Stomach (tissue), 8 donors: ENCODE measurements at regions not wholly inside any gene's neighbourhood (a gene's known extent, or its start where the extent isn't known, plus 50 kb on each side); places are given as distances from the start of the nearest gene placed in this dataset.
A peak's percentile ranks its signal among the peaks of the same experiment; 100 is the strongest.

ENCODE experiments used
- DNase-seq, 2 donors: peaks; one replicate each; pipeline versions ENCODE4 v3.0.0 to v3.0.0-alpha.2; 2013 to 2019
- H3K27ac ChIP-seq, 5 donors: fragments of 200-600 bp in 4 of 5; sonication (generic) in 4 of 5; one replicate each; pipeline ENCODE4 v1.5.1; 2013 to 2019; ENCODE audit warnings: mild to moderate bottlenecking in 1 of 5, moderate library complexity in 1 of 5
- H3K27me3 ChIP-seq, 3 donors: fragments of 200-600 bp; sonication (generic); one replicate each; pipeline ENCODE4 v1.5.1; 2017 to 2019; ENCODE audit warnings: mixed run types in 1 of 3
- H3K36me3 ChIP-seq, 4 donors: fragments of 200-600 bp; sonication (generic); 1 replicate in 3 of 4; 2 replicates in 1 of 4; pipeline ENCODE4 v1.5.1; 2016 to 2019
- H3K4me1 ChIP-seq, 4 donors: fragments of 200-600 bp; sonication (generic); one replicate each; pipeline ENCODE4 v1.5.1; 2016 to 2019
- H3K4me3 ChIP-seq, 4 donors: fragments of 200-600 bp; sonication (generic) in 3 of 4; one replicate each; pipeline ENCODE4 v1.5.1; 2016 to 2019; ENCODE audit warnings: mild to moderate bottlenecking in 1 of 4
- H3K9me3 ChIP-seq, 4 donors: fragments of 200-600 bp; sonication (generic); one replicate each; pipeline ENCODE4 v1.5.1; 2016 to 2019
- EP300 ChIP-seq: sonication (generic); formaldehyde crosslinking; IDR thresholded peaks from one replicate; pipeline ENCODE4 v1.6.1; 2017; ENCODE audit warnings: antibody characterized with exemption
- POLR2A ChIP-seq, 4 donors: fragments of 450-650 bp; IDR thresholded peaks; one replicate each; pipeline ENCODE4 v1.6.1; 2016; ENCODE audit warnings: antibody characterized with exemption in 4 of 4, control low read depth in 2 of 4, mild to moderate bottlenecking in 1 of 4, moderate library complexity in 1 of 4
- POLR2AphosphoS5 ChIP-seq, 3 donors: sonication (generic); formaldehyde crosslinking; IDR thresholded peaks; one replicate each; pipeline ENCODE4 v1.6.1; 2016; ENCODE audit warnings: antibody characterized with exemption in 3 of 3
- WGBS, 5 donors: extraction: QIAGEN DNeasy Blood & Tissue Kit in 3 of 5; methylation state at CpG; one replicate each; pipeline versions ENCODE4 v1.1.5 to v1.1.7; 2013 to 2018; 5-methylcytosine and 5-hydroxymethylcytosine counted together
- intact Hi-C: fragments of 100-400 bp; cut with DNase I; formaldehyde crosslinking; loops from one replicate; pipeline ENCODE4 v1.15.1; 2023; ENCODE audit warnings: low total_unique reads
- TF ChIP-seq, protein P1 (sequence below), 7 experiments: fragments of 450-650 bp in 4 of 7; fragments of 200-600 bp in 3 of 7; sonication (generic) in 3 of 7; IDR thresholded peaks; one replicate each; pipeline ENCODE4 v1.5.1; 2016 to 2019; ENCODE audit warnings: antibody characterized with exemption in 7 of 7, control low read depth in 2 of 7, mild to moderate bottlenecking in 1 of 7
- donor health status: healthy with polysubstance abuse.
- donor health status: Bipolar disorder and iron deficiency.
- donor health status: healthy.

DNA sequence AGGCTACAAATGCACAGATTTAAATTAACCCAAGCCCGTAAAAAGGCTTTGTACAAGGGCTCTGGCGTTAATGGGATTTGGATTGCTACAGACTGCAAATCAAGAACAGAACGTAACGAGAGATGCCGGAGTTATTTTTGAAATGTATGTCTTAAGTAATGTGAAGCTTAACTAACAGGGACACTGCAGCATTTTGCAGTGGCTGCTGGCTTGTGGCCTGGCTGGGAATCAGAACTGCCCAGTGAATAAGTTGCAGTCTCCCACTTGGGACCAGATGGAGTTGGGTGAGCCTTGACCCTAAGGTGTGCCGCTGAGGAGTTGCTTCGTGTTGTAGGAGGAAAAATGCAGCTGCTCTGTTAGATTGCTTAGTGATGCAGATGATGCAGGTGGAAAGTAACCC lies 318.4 kb downstream of the DHX15 start:
- Histone ChIP-seq H3K9me3 (no peaks in the 10 kb centered on the region), H3K4me1 (peaks cover 0 to 7% (median 0%) of the 10 kb centered on the region in 4 donors), H3K4me3 (no peak overlapping the region), H3K27ac (no peak overlapping the region), H3K27me3 (no peaks in the 10 kb centered on the region), H3K36me3 (no peaks in the 10 kb centered on the region)
- DNase-seq: no peak
- no peak for TF ChIP-seq EP300
- no peak for TF ChIP-seq POLR2AphosphoS5 (IDR thresholded peaks at IDR 0.05)
- no peak for TF ChIP-seq POLR2A (IDR thresholded peaks at IDR 0.05)
- intact Hi-C loops: no loop called here
- WGBS, 5 donors: 82 to 94% (median 88%) methylated on average over 7 of the region's 7 CpGs

DNA sequence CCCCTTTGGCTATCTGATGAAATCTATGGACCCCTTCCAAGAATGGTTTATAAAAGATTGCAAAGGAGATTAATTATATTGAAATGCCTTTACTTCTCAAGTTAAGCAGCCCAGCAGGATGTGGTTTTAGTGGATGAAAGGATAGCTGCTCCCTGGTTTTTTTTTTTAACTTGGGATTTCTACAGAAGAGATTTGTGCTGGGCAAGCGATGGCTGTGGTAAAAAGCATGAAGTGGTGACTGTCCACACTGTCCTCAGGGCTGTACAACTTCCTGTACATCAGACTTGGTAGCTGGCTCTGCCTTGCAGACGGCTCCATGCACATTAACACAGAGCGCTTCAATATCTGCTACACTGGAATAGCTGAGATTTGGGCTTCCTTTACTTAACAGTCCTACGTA lies 321.7 kb downstream of the DHX15 start:
- TF ChIP-seq POLR2AphosphoS5 (IDR thresholded peaks at IDR 0.05) (no peak), EP300 (no peak), POLR2A (IDR thresholded peaks at IDR 0.05) (no peak)
- TF ChIP-seq, protein P1, sequence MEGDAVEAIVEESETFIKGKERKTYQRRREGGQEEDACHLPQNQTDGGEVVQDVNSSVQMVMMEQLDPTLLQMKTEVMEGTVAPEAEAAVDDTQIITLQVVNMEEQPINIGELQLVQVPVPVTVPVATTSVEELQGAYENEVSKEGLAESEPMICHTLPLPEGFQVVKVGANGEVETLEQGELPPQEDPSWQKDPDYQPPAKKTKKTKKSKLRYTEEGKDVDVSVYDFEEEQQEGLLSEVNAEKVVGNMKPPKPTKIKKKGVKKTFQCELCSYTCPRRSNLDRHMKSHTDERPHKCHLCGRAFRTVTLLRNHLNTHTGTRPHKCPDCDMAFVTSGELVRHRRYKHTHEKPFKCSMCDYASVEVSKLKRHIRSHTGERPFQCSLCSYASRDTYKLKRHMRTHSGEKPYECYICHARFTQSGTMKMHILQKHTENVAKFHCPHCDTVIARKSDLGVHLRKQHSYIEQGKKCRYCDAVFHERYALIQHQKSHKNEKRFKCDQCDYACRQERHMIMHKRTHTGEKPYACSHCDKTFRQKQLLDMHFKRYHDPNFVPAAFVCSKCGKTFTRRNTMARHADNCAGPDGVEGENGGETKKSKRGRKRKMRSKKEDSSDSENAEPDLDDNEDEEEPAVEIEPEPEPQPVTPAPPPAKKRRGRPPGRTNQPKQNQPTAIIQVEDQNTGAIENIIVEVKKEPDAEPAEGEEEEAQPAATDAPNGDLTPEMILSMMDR (IDR thresholded peaks at IDR 0.05): no peak
- no peak overlapping the region for H3K4me3 ChIP-seq
- no peaks in the 10 kb centered on the region for H3K36me3 ChIP-seq
- no peak for DNase-seq
- H3K27me3 ChIP-seq: no peaks in the 10 kb centered on the region
- peaks cover 0 to 7% (median 0%) of the 10 kb centered on the region in 4 donors for H3K4me1 ChIP-seq
- WGBS, 5 donors: 67 to 81% (median 73%) methylated on average over 4 of the region's 4 CpGs
- H3K9me3 ChIP-seq: no peaks in the 10 kb centered on the region
- no peak overlapping the region for H3K27ac ChIP-seq
- intact Hi-C loops: no loop called here

DNA sequence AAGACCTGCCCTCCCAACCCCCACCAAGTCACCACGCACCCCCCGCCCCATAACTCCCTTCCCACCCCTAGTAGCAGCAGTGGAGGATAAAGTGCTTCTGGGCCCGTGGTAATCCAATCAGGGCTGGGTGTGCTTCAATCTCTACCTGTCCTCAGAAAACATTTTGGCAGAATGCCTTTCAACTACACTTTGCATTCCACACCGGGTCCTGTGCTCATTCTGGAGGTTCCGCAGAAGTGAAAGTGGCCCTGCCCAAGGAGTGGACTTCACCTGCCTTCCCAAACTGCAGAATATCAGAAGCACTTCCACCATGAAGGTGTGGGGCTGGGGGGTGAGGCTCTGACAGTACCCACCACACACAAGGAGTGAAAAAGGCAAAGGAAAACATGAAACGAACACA lies 322.3 kb downstream of the DHX15 start:
- WGBS, 5 donors: 23 to 37% (median 29%) methylated on average over 6 of the region's 6 CpGs

DNA sequence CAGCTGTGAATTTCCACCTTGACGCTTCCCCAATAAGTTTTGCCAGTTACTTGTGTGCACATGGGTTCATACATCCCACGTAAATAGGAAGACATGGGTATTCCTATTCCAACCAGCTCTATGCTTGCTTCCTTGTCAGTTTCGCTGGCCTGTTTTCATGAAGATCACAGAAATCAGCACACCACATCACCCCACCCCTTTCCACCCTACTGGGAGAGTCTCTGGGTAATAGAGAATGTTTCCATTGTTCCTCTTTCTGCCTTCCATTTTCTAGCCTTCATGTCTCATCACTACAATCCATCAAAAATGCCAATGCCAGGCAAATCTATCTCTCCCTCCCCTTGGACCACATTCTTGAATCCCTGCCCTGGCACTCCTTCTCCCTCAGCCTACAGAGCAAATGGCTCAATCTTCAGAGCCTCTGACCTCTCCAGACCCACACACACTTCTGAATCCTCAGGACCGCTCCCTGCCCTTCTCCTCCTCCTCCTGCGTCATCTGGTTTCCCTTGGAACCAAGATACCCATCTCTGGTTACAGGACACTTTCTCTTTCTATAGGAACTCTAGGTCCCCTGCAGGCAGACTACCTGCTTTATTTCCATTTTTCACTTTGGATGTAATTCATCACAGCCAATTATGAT lies 323.3 kb downstream of the DHX15 start:
- Histone ChIP-seq H3K27ac (no peak overlapping the region), H3K9me3 (no peaks in the 10 kb centered on the region), H3K4me1 (peaks cover 0 to 7% (median 0%) of the 10 kb centered on the region in 4 donors), H3K36me3 (no peaks in the 10 kb centered on the region), H3K27me3 (no peaks in the 10 kb centered on the region), H3K4me3 (no peak overlapping the region)
- TF ChIP-seq POLR2AphosphoS5 (IDR thresholded peaks at IDR 0.05) (no peak), EP300 (no peak), POLR2A (IDR thresholded peaks at IDR 0.05) (no peak)
- TF ChIP-seq, protein P1 (IDR thresholded peaks at IDR 0.05): no peak
- intact Hi-C loops: no loop called here
- WGBS, 5 donors: 81 to 88% (median 81%) methylated on average over 5 of the region's 5 CpGs
- DNase-seq: no peak

More for the DNA sequence above, 322.3 kb downstream of the DHX15 start:
- TF ChIP-seq, protein P1 (IDR thresholded peaks at IDR 0.05): no peak
- TF ChIP-seq POLR2AphosphoS5 (IDR thresholded peaks at IDR 0.05): no peak
- Histone ChIP-seq H3K27ac (no peak overlapping the region), H3K36me3 (no peaks in the 10 kb centered on the region), H3K4me1 (peaks cover 0 to 7% (median 0%) of the 10 kb centered on the region in 4 donors), H3K27me3 (no peaks in the 10 kb centered on the region), H3K9me3 (no peaks in the 10 kb centered on the region), H3K4me3 (no peak overlapping the region)
- intact Hi-C loops: no loop called here
- DNase-seq: peak in 1 of 2 donors; percentile 12

DNA sequence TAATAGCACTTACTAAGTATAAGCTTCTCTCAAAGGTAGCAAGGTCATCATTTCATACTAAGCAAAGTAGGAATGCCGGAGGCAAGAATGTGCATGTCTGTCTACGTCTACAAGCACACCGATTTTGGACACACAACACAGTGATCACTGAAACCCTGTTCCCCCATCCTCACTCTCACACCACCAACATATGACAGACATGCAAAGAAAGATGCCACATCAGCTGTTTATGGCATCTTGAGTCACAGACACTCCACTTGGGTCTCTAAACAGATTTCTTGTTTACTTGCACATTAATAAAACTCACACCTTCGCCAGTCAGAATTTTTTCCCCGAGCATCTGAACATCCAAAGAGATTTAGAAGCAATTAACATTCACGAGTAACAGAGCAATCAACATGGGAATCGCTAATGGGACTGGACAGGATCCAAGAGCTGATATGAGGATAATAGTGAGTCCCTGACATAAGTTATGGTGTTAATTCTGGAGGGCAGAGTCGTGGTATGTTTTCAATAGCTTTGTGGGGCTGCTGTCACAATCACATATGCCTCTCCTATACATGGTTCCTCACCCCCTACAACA lies 324.1 kb downstream of the DHX15 start:
- no peak overlapping the region for H3K27ac ChIP-seq
- intact Hi-C loops: no loop called here
- TF ChIP-seq POLR2AphosphoS5 (IDR thresholded peaks at IDR 0.05) (no peak), POLR2A (IDR thresholded peaks at IDR 0.05) (no peak), EP300 (no peak)
- TF ChIP-seq, protein P1 (IDR thresholded peaks at IDR 0.05): no peak
- H3K4me1 ChIP-seq: peaks cover 0 to 7% (median 0%) of the 10 kb centered on the region in 4 donors
- H3K4me3 ChIP-seq: no peak overlapping the region
- WGBS, 5 donors: 66 to 72% (median 70%) methylated on average over 8 of the region's 8 CpGs
- H3K27me3 ChIP-seq: no peaks in the 10 kb centered on the region
- DNase-seq: no peak
- no peaks in the 10 kb centered on the region for H3K36me3 ChIP-seq
- no peaks in the 10 kb centered on the region for H3K9me3 ChIP-seq
